ENCODE measurements at regions not wholly inside any gene's neighbourhood (a gene's known extent, or its start where the extent isn't known, plus 50 kb on each side); places are given as distances from the start of the nearest gene placed in this dataset.

GRCh38 chr3:31224936-31225335 is 307.8 kb upstream of the STT3B start:
- WGBS, 2 donors (ENCODE audit: low coverage in 1 of 2): 93 to 100% methylated on average over 5 of the region's 5 CpGs
- no peak for ATAC-seq
- Histone ChIP-seq H3K4me1 (no peaks in the 10 kb centered on the region), H3K36me3 (no peaks in the 10 kb centered on the region), H3K9me3 (no peaks in the 10 kb centered on the region), H3K27ac (no peak overlapping the region), H3K27me3 (no peaks in the 10 kb centered on the region), H3K4me3 (no peak overlapping the region)
- no peak for TF ChIP-seq POLR2AphosphoS5 (IDR thresholded peaks at IDR 0.05)
- TF ChIP-seq CTCF (IDR thresholded peaks at IDR 0.05): no peak
- TF ChIP-seq POLR2A (IDR thresholded peaks at IDR 0.05): no peak
- TF ChIP-seq EP300 (IDR thresholded peaks at IDR 0.05): no peak

GRCh38 chr3:31225923-31226322 is 306.8 kb upstream of the STT3B start:
- Histone ChIP-seq H3K36me3 (no peaks in the 10 kb centered on the region), H3K9me3 (no peaks in the 10 kb centered on the region), H3K27me3 (no peaks in the 10 kb centered on the region), H3K4me1 (no peaks in the 10 kb centered on the region), H3K4me3 (no peak overlapping the region), H3K27ac (no peak overlapping the region)
- 84 to 88% methylated on average over 1 to 3 of the region's 3 CpGs for WGBS, 2 donors (ENCODE audit: low coverage in 1 of 2)
- ATAC-seq: no peak
- TF ChIP-seq POLR2A (IDR thresholded peaks at IDR 0.05): no peak
- no peak for TF ChIP-seq POLR2AphosphoS5 (IDR thresholded peaks at IDR 0.05)
- TF ChIP-seq CTCF (IDR thresholded peaks at IDR 0.05): no peak
- no peak for TF ChIP-seq EP300 (IDR thresholded peaks at IDR 0.05)

- 71 to 100% methylated on average over 1 to 2 of the region's 3 CpGs for WGBS, 2 donors (ENCODE audit: low coverage in 1 of 2)
- no peak for ATAC-seq
- Histone ChIP-seq H3K4me1 (no peaks in the 10 kb centered on the region), H3K9me3 (no peaks in the 10 kb centered on the region), H3K36me3 (no peaks in the 10 kb centered on the region), H3K27ac (no peak overlapping the region), H3K4me3 (no peak overlapping the region), H3K27me3 (no peaks in the 10 kb centered on the region)
- no peak for TF ChIP-seq POLR2A (IDR thresholded peaks at IDR 0.05)
- TF ChIP-seq CTCF (IDR thresholded peaks at IDR 0.05): no peak
- TF ChIP-seq EP300 (IDR thresholded peaks at IDR 0.05): no peak
- TF ChIP-seq POLR2AphosphoS5 (IDR thresholded peaks at IDR 0.05): no peak
Observed at GRCh38 chr3:31226346-31226745, 306.4 kb upstream of the STT3B start.

- Histone ChIP-seq H3K27me3 (no peaks in the 10 kb centered on the region), H3K4me3 (no peak overlapping the region), H3K36me3 (no peaks in the 10 kb centered on the region), H3K27ac (no peak overlapping the region), H3K4me1 (no peaks in the 10 kb centered on the region), H3K9me3 (no peaks in the 10 kb centered on the region)
- TF ChIP-seq POLR2AphosphoS5 (IDR thresholded peaks at IDR 0.05) (no peak), POLR2A (IDR thresholded peaks at IDR 0.05) (no peak), CTCF (IDR thresholded peaks at IDR 0.05) (no peak), EP300 (IDR thresholded peaks at IDR 0.05) (no peak)
- WGBS, 2 donors (ENCODE audit: low coverage in 1 of 2): 65 to 74% methylated on average over 3 of the region's 3 CpGs
- ATAC-seq: no peak
Observed at GRCh38 chr3:31227131-31227562, 305.6 kb upstream of the STT3B start.

GRCh38 chr3:31230425-31231223 is 302.1 kb upstream of the STT3B start:
- Histone ChIP-seq H3K27ac (no peak overlapping the region), H3K4me1 (no peaks in the 10 kb centered on the region), H3K27me3 (no peaks in the 10 kb centered on the region), H3K9me3 (no peaks in the 10 kb centered on the region), H3K4me3 (no peak overlapping the region), H3K36me3 (no peaks in the 10 kb centered on the region)
- no peak for ATAC-seq
- 70 to 81% methylated on average over 2 to 3 of the region's 3 CpGs for WGBS, 2 donors (ENCODE audit: low coverage in 1 of 2)
- TF ChIP-seq POLR2A (IDR thresholded peaks at IDR 0.05) (no peak), CTCF (IDR thresholded peaks at IDR 0.05) (no peak), EP300 (IDR thresholded peaks at IDR 0.05) (no peak), POLR2AphosphoS5 (IDR thresholded peaks at IDR 0.05) (no peak)
